Osteoblast (primary cell): ENCODE measurements at regions not wholly inside any gene's neighbourhood (a gene's known extent, or its start where the extent isn't known, plus 50 kb on each side); places are given as distances from the start of the nearest gene placed in this dataset.

Source experiments
- DNase-seq: peaks from one replicate; pipeline ENCODE4 v3.0.0; 2011; ENCODE audit warnings: low spot score, mixed read lengths; ENCODE audit not compliant: insufficient read length; ENCODE audit errors: missing footprints
- H2AFZ ChIP-seq: 2 replicates; pipeline ENCODE4 v1.6.0; 2011; ENCODE audit warnings: mild to moderate bottlenecking, low read length
- H3K27ac ChIP-seq: 2 replicates; pipeline ENCODE4 v1.5.1; 2011; ENCODE audit warnings: mild to moderate bottlenecking, low read depth, low read length, moderate library complexity
- H3K27me3 ChIP-seq: 2 replicates; pipeline ENCODE4 v1.6.0; 2012; ENCODE audit warnings: mild to moderate bottlenecking, control low read depth, inconsistent platforms, low read length, moderate library complexity; ENCODE audit not compliant: insufficient read depth
- H3K36me3 ChIP-seq: 2 replicates; pipeline ENCODE4 v1.5.1; 2011; ENCODE audit warnings: mild to moderate bottlenecking, low read length, control low read depth, moderate library complexity; ENCODE audit not compliant: insufficient read depth
- H3K4me1 ChIP-seq: 2 replicates; pipeline ENCODE4 v1.5.1; 2011; ENCODE audit warnings: mild to moderate bottlenecking, low read length, control low read depth, moderate library complexity; ENCODE audit not compliant: insufficient read depth
- H3K4me2 ChIP-seq: 2 replicates; pipeline ENCODE4 v1.6.0; 2011; ENCODE audit warnings: mild to moderate bottlenecking, low read length; ENCODE audit not compliant: insufficient read depth
- H3K4me3 ChIP-seq: fragments of 200-600 bp; sonication (generic); 3 replicates; pipeline ENCODE4 v1.5.1; 2012; ENCODE audit warnings: mild to moderate bottlenecking, low read length, inconsistent platforms; ENCODE audit not compliant: insufficient read depth
- H3K79me2 ChIP-seq: 2 replicates; pipeline ENCODE4 v1.6.0; 2012; ENCODE audit warnings: mild to moderate bottlenecking, low read length, control low read depth, inconsistent platforms; ENCODE audit not compliant: insufficient read depth
- H3K9me3 ChIP-seq: 2 replicates; pipeline ENCODE4 v1.5.1; 2011; ENCODE audit warnings: low read depth, low read length, control low read depth
- H4K20me1 ChIP-seq: 2 replicates; pipeline ENCODE4 v1.6.0; 2012; ENCODE audit warnings: mild to moderate bottlenecking, low read length, control low read depth; ENCODE audit not compliant: insufficient read depth
- CTCF ChIP-seq: IDR thresholded peaks from 2 replicates; pipeline ENCODE4 v1.5.1; 2011; ENCODE audit warnings: mild to moderate bottlenecking, low read depth, low read length, moderate library complexity; ENCODE audit errors: extremely low read depth

GRCh38 chr22:48264586-48264985 lies 1502.1 kb downstream of the TBC1D22A start:
- no peaks in the 10 kb centered on the region for H3K4me1 ChIP-seq
- no peak for DNase-seq
- no peaks in the 10 kb centered on the region for H3K9me3 ChIP-seq
- H2AFZ ChIP-seq, result no peak overlapping the region
- H3K79me2 ChIP-seq, result no peaks in the 10 kb centered on the region
- H3K4me2 ChIP-seq, result no peak overlapping the region
- H3K27ac ChIP-seq, result no peak overlapping the region
- no peaks in the 10 kb centered on the region for H3K36me3 ChIP-seq
- TF ChIP-seq CTCF, result no peak
- no peaks in the 10 kb centered on the region for H4K20me1 ChIP-seq
- no peaks in the 10 kb centered on the region for H3K27me3 ChIP-seq
- H3K4me3 ChIP-seq, result no peak overlapping the region

GRCh38 chr22:48263791-48264351 lies 1501.4 kb downstream of the TBC1D22A start:
- H3K27me3 ChIP-seq, result no peaks in the 10 kb centered on the region
- no peak for TF ChIP-seq CTCF
- H3K4me1 ChIP-seq, result no peaks in the 10 kb centered on the region
- H2AFZ ChIP-seq, result no peak overlapping the region
- H3K4me2 ChIP-seq, result no peak overlapping the region
- no peak overlapping the region for H3K4me3 ChIP-seq
- H3K79me2 ChIP-seq, result no peaks in the 10 kb centered on the region
- H4K20me1 ChIP-seq, result no peaks in the 10 kb centered on the region
- H3K36me3 ChIP-seq, result no peaks in the 10 kb centered on the region
- H3K27ac ChIP-seq, result no peak overlapping the region
- peak; percentile 14 for DNase-seq
- H3K9me3 ChIP-seq, result no peaks in the 10 kb centered on the region

- no peaks in the 10 kb centered on the region for H3K9me3 ChIP-seq
- no peaks in the 10 kb centered on the region for H4K20me1 ChIP-seq
- no peaks in the 10 kb centered on the region for H3K79me2 ChIP-seq
- H3K27me3 ChIP-seq, result no peaks in the 10 kb centered on the region
- H3K4me2 ChIP-seq, result no peak overlapping the region
- peak; percentile 47 for DNase-seq
- no peak overlapping the region for H3K4me3 ChIP-seq
- H2AFZ ChIP-seq, result no peak overlapping the region
- no peaks in the 10 kb centered on the region for H3K36me3 ChIP-seq
- no peaks in the 10 kb centered on the region for H3K4me1 ChIP-seq
- no peak overlapping the region for H3K27ac ChIP-seq
- no peak for TF ChIP-seq CTCF
These were observed 1500.9 kb downstream of the TBC1D22A start for GRCh38 chr22:48263431-48263765.

- no peaks in the 10 kb centered on the region for H4K20me1 ChIP-seq
- H3K4me1 ChIP-seq, result no peaks in the 10 kb centered on the region
- no peak overlapping the region for H3K4me3 ChIP-seq
- H3K79me2 ChIP-seq, result no peaks in the 10 kb centered on the region
- H3K27me3 ChIP-seq, result no peaks in the 10 kb centered on the region
- H3K36me3 ChIP-seq, result no peaks in the 10 kb centered on the region
- TF ChIP-seq CTCF, result no peak
- H2AFZ ChIP-seq, result no peak overlapping the region
- H3K4me2 ChIP-seq, result no peak overlapping the region
- peak; percentile 57 for DNase-seq
- no peak overlapping the region for H3K27ac ChIP-seq
- H3K9me3 ChIP-seq, result no peaks in the 10 kb centered on the region
These were observed 1500.4 kb downstream of the TBC1D22A start for GRCh38 chr22:48262596-48263430.
